Spinal cord (tissue), 9 donors: ENCODE measurements at regions not wholly inside any gene's neighbourhood (a gene's known extent, or its start where the extent isn't known, plus 50 kb on each side); places are given as distances from the start of the nearest gene placed in this dataset.

Source experiments
- DNase-seq, 6 donors: peaks; one replicate each; pipeline versions ENCODE4 v3.0.0 to v3.0.0-alpha.2; 2013 to 2015; ENCODE audit warnings: low spot score in 6 of 6, low read depth in 4 of 6
- H3K27ac ChIP-seq: one replicate; pipeline ENCODE4 v1.5.1; 2013; ENCODE audit warnings: low read depth, low read length, control low read depth
- H3K27me3 ChIP-seq: one replicate; pipeline ENCODE4 v1.6.1; 2013; ENCODE audit warnings: low read length; ENCODE audit not compliant: control insufficient read depth, insufficient read depth
- H3K36me3 ChIP-seq: one replicate; pipeline ENCODE4 v1.6.1; 2013; ENCODE audit warnings: low read length; ENCODE audit not compliant: control insufficient read depth, insufficient read depth
- H3K4me1 ChIP-seq: one replicate; pipeline ENCODE4 v1.6.1; 2013; ENCODE audit warnings: low read length; ENCODE audit not compliant: control insufficient read depth, insufficient read depth
- H3K4me3 ChIP-seq: one replicate; pipeline ENCODE4 v1.5.1; 2013; ENCODE audit warnings: low read depth, low read length, control low read depth
- H3K9me3 ChIP-seq: one replicate; pipeline ENCODE4 v1.6.1; 2013; ENCODE audit warnings: low read length; ENCODE audit not compliant: control insufficient read depth, insufficient read depth
- WGBS: methylation state at CpG from one replicate; pipeline ENCODE4 v1.1.5; 2013; ENCODE audit warnings: missing lambda C conversion rate; ENCODE audit not compliant: insufficient coverage; 5-methylcytosine and 5-hydroxymethylcytosine counted together
- donor health status: healthy.

- DNase-seq: no peak
- no peak overlapping the region for H3K4me3 ChIP-seq
- H3K9me3 ChIP-seq: no peaks in the 10 kb centered on the region
- no peaks in the 10 kb centered on the region for H3K36me3 ChIP-seq
- H3K27ac ChIP-seq: no peak overlapping the region
- H3K4me1 ChIP-seq: no peaks in the 10 kb centered on the region
- no peaks in the 10 kb centered on the region for H3K27me3 ChIP-seq
- WGBS: 13% methylated on average over 1 of the region's 3 CpGs
Measured at GRCh38 chr5:100479079-100479688, 56.0 kb upstream of the FAM174A start.

GRCh38 chr5:100472091-100472490 lies 63.1 kb upstream of the FAM174A start:
- WGBS: 100% methylated on average over 1 of the region's 2 CpGs
- H3K27ac ChIP-seq: no peak overlapping the region
- no peaks in the 10 kb centered on the region for H3K27me3 ChIP-seq
- no peaks in the 10 kb centered on the region for H3K4me1 ChIP-seq
- no peaks in the 10 kb centered on the region for H3K9me3 ChIP-seq
- no peak for DNase-seq
- H3K36me3 ChIP-seq: no peaks in the 10 kb centered on the region
- no peak overlapping the region for H3K4me3 ChIP-seq

- Histone ChIP-seq H3K4me3 (no peak overlapping the region), H3K4me1 (no peaks in the 10 kb centered on the region), H3K36me3 (no peaks in the 10 kb centered on the region), H3K27ac (no peak overlapping the region), H3K27me3 (no peaks in the 10 kb centered on the region), H3K9me3 (peaks cover 2% of the 10 kb centered on the region)
- no peak for DNase-seq
Measured at GRCh38 chr5:100469767-100470166, 65.4 kb upstream of the FAM174A start.

- no peak for DNase-seq
- no peaks in the 10 kb centered on the region for H3K27me3 ChIP-seq
- peaks cover 2% of the 10 kb centered on the region for H3K9me3 ChIP-seq
- H3K36me3 ChIP-seq: no peaks in the 10 kb centered on the region
- H3K4me1 ChIP-seq: no peaks in the 10 kb centered on the region
- H3K4me3 ChIP-seq: no peak overlapping the region
- no peak overlapping the region for H3K27ac ChIP-seq
- WGBS: 100% methylated on average over 2 of the region's 2 CpGs
Measured at GRCh38 chr5:100464418-100464817, 70.8 kb upstream of the FAM174A start.

- no peaks in the 10 kb centered on the region for H3K27me3 ChIP-seq
- DNase-seq: no peak
- no peak overlapping the region for H3K27ac ChIP-seq
- no peaks in the 10 kb centered on the region for H3K36me3 ChIP-seq
- no peaks in the 10 kb centered on the region for H3K9me3 ChIP-seq
- no peaks in the 10 kb centered on the region for H3K4me1 ChIP-seq
- no peak overlapping the region for H3K4me3 ChIP-seq
Measured at GRCh38 chr5:100456615-100457014, 78.6 kb upstream of the FAM174A start.

GRCh38 chr5:100452126-100452525 lies 83.0 kb upstream of the FAM174A start:
- H3K27me3 ChIP-seq: no peaks in the 10 kb centered on the region
- DNase-seq: no peak

GRCh38 chr5:100448111-100448528 lies 87.1 kb upstream of the FAM174A start:
- Histone ChIP-seq H3K36me3 (no peaks in the 10 kb centered on the region), H3K9me3 (no peaks in the 10 kb centered on the region), H3K4me1 (no peaks in the 10 kb centered on the region), H3K27me3 (no peaks in the 10 kb centered on the region), H3K27ac (no peak overlapping the region), H3K4me3 (no peak overlapping the region)
- no peak for DNase-seq
- WGBS: no CpG with 5 or more reads among the region's 3 CpGs

More at GRCh38 chr5:100452126-100452525, 83.0 kb upstream of the FAM174A start:
- Histone ChIP-seq H3K4me3 (no peak overlapping the region), H3K27ac (no peak overlapping the region), H3K4me1 (no peaks in the 10 kb centered on the region), H3K36me3 (no peaks in the 10 kb centered on the region), H3K9me3 (no peaks in the 10 kb centered on the region)

GRCh38 chr5:100446879-100447430 lies 88.2 kb upstream of the FAM174A start:
- Histone ChIP-seq H3K4me3 (no peak overlapping the region), H3K4me1 (no peaks in the 10 kb centered on the region), H3K9me3 (no peaks in the 10 kb centered on the region), H3K27me3 (no peaks in the 10 kb centered on the region), H3K27ac (no peak overlapping the region), H3K36me3 (no peaks in the 10 kb centered on the region)
- WGBS: no CpG with 5 or more reads among the region's 2 CpGs
- peak in 1 of 6 donors; percentile 45 for DNase-seq

- no peaks in the 10 kb centered on the region for H3K27me3 ChIP-seq
- H3K27ac ChIP-seq: no peak overlapping the region
- H3K36me3 ChIP-seq: no peaks in the 10 kb centered on the region
- no peaks in the 10 kb centered on the region for H3K9me3 ChIP-seq
- 90% methylated on average over 3 of the region's 3 CpGs for WGBS
- DNase-seq: no peak
- no peak overlapping the region for H3K4me3 ChIP-seq
- H3K4me1 ChIP-seq: no peaks in the 10 kb centered on the region
Measured at GRCh38 chr5:100444961-100445360, 90.2 kb upstream of the FAM174A start.

- no peaks in the 10 kb centered on the region for H3K36me3 ChIP-seq
- no peak overlapping the region for H3K4me3 ChIP-seq
- no CpG with 5 or more reads among the region's 4 CpGs for WGBS
- no peaks in the 10 kb centered on the region for H3K9me3 ChIP-seq
- no peak overlapping the region for H3K27ac ChIP-seq
- no peak for DNase-seq
- no peaks in the 10 kb centered on the region for H3K27me3 ChIP-seq
- H3K4me1 ChIP-seq: no peaks in the 10 kb centered on the region
Measured at GRCh38 chr5:100434815-100435214, 100.4 kb upstream of the FAM174A start.
